Astrocyte (in vitro differentiated cells and primary cell): ENCODE measurements at regions not wholly inside any gene's neighbourhood (a gene's known extent, or its start where the extent isn't known, plus 50 kb on each side); places are given as distances from the start of the nearest gene placed in this dataset.

Source experiments
- DNase-seq: peaks from one replicate; pipeline ENCODE4 v3.0.0-alpha.2; 2010; ENCODE audit warnings: low read depth
- FAIRE-seq: peaks from 2 replicates; lab custom pipeline; 2011; peaks lifted over from hg19 to GRCh38; lab: Jason Lieb, UNC
- H2AFZ ChIP-seq: 2 replicates; pipeline ENCODE4 v1.6.0; 2012; ENCODE audit warnings: low read depth, low read length, inconsistent platforms
- H3K27ac ChIP-seq: 2 replicates; pipeline ENCODE4 v1.5.1; 2011; ENCODE audit warnings: low read depth, low read length, inconsistent platforms
- H3K27me3 ChIP-seq: 2 replicates; pipeline ENCODE4 v1.6.0; 2011; ENCODE audit warnings: low read length, inconsistent platforms; ENCODE audit not compliant: insufficient read depth
- H3K36me3 ChIP-seq: 2 replicates; pipeline ENCODE4 v1.5.1; 2011; ENCODE audit warnings: low read length, inconsistent platforms; ENCODE audit not compliant: insufficient read depth
- H3K4me1 ChIP-seq: 2 replicates; pipeline ENCODE4 v1.5.1; 2011; ENCODE audit warnings: low read length, inconsistent platforms; ENCODE audit not compliant: insufficient read depth
- H3K4me2 ChIP-seq: 2 replicates; pipeline ENCODE4 v1.6.0; 2012; ENCODE audit warnings: low read length, inconsistent platforms
- H3K4me3 ChIP-seq: 2 replicates; pipeline ENCODE4 v1.5.1; 2011; ENCODE audit warnings: low read depth, mild to moderate bottlenecking, low read length, inconsistent platforms; ENCODE audit not compliant: insufficient read depth
- H3K79me2 ChIP-seq: 2 replicates; pipeline ENCODE4 v1.6.0; 2012; ENCODE audit warnings: mild to moderate bottlenecking, low read length, inconsistent platforms; ENCODE audit not compliant: insufficient read depth
- H3K9ac ChIP-seq: 2 replicates; pipeline ENCODE4 v1.6.0; 2012; ENCODE audit warnings: mild to moderate bottlenecking, low read length, inconsistent platforms
- H3K9me3 ChIP-seq: 2 replicates; pipeline ENCODE4 v1.5.1; 2012; ENCODE audit warnings: low read depth, mild to moderate bottlenecking, low read length, inconsistent platforms; ENCODE audit not compliant: insufficient read depth
- H4K20me1 ChIP-seq: 2 replicates; pipeline ENCODE4 v1.6.0; 2012; ENCODE audit warnings: low read length, inconsistent platforms; ENCODE audit not compliant: insufficient read depth
- H3K27ac Mint-ChIP-seq: one replicate; pipeline ENCODE4 v1.8.0; 2021; ENCODE audit warnings: mild to moderate bottlenecking, mixed read lengths; ENCODE audit not compliant: unreplicated experiment
- H3K27me3 Mint-ChIP-seq: one replicate; pipeline ENCODE4 v1.8.0; 2021; ENCODE audit warnings: low read depth, mixed read lengths; ENCODE audit not compliant: unreplicated experiment
- H3K36me3 Mint-ChIP-seq: one replicate; pipeline ENCODE4 v1.8.0; 2021; ENCODE audit warnings: low read depth, mixed read lengths; ENCODE audit not compliant: unreplicated experiment
- H3K4me1 Mint-ChIP-seq: one replicate; pipeline ENCODE4 v1.8.0; 2021; ENCODE audit warnings: low read depth, mixed read lengths; ENCODE audit not compliant: unreplicated experiment
- H3K4me3 Mint-ChIP-seq: one replicate; pipeline ENCODE4 v1.8.0; 2021; ENCODE audit warnings: mild to moderate bottlenecking, moderate library complexity, mixed read lengths; ENCODE audit not compliant: unreplicated experiment
- H3K9me3 Mint-ChIP-seq: one replicate; pipeline ENCODE4 v1.8.0; 2021; ENCODE audit warnings: mild to moderate bottlenecking, mixed read lengths; ENCODE audit not compliant: unreplicated experiment
- CTCF ChIP-seq: IDR thresholded peaks from 2 replicates; pipeline ENCODE4 v1.5.1; 2011; ENCODE audit warnings: low read depth, mild to moderate bottlenecking, inconsistent platforms, low read length, moderate library complexity; ENCODE audit not compliant: insufficient read depth
- EZH2 ChIP-seq: IDR thresholded peaks from 2 replicates; pipeline ENCODE4 v1.6.1; 2012; ENCODE audit warnings: mild to moderate bottlenecking, low read length, inconsistent platforms; ENCODE audit not compliant: insufficient read depth

- H2AFZ ChIP-seq = no peak overlapping the region
- TF ChIP-seq EZH2 (no peak), CTCF (no peak)
- H3K9me3 Mint-ChIP-seq = no peaks in the 10 kb centered on the region
- no peak for FAIRE-seq
- H3K4me3 ChIP-seq = no peak overlapping the region
- no peak overlapping the region for H3K4me2 ChIP-seq
- no peak overlapping the region for H3K27ac Mint-ChIP-seq
- peaks cover 25% of the 10 kb centered on the region for H3K4me1 Mint-ChIP-seq
- H3K9me3 ChIP-seq = no peaks in the 10 kb centered on the region
- H3K79me2 ChIP-seq = no peaks in the 10 kb centered on the region
- no peak for DNase-seq
- no peak overlapping the region for H3K27ac ChIP-seq
- peaks cover 2% of the 10 kb centered on the region for H3K27me3 ChIP-seq
- no peaks in the 10 kb centered on the region for H3K27me3 Mint-ChIP-seq
- peaks cover 8% of the 10 kb centered on the region for H3K4me1 ChIP-seq
- H3K36me3 ChIP-seq = no peaks in the 10 kb centered on the region
- H3K4me3 Mint-ChIP-seq = no peak overlapping the region
- no peak overlapping the region for H3K9ac ChIP-seq
- no peaks in the 10 kb centered on the region for H4K20me1 ChIP-seq
- no peaks in the 10 kb centered on the region for H3K36me3 Mint-ChIP-seq
These were observed 145.6 kb upstream of the NCK2 start for GRCh38 chr2:105598829-105599698.

- Mint-ChIP-seq H3K36me3 (no peaks in the 10 kb centered on the region), H3K27ac (peak overlapping the region; percentile 26), H3K9me3 (no peaks in the 10 kb centered on the region), H3K4me1 (peaks cover 25% of the 10 kb centered on the region), H3K27me3 (no peaks in the 10 kb centered on the region), H3K4me3 (no peak overlapping the region)
- Histone ChIP-seq H3K4me1 (peaks cover 8% of the 10 kb centered on the region), H3K79me2 (no peaks in the 10 kb centered on the region), H3K4me2 (peak overlapping the region; percentile 3), H3K9ac (no peak overlapping the region), H3K27ac (no peak overlapping the region), H3K9me3 (no peaks in the 10 kb centered on the region), H4K20me1 (no peaks in the 10 kb centered on the region), H3K27me3 (peaks cover 2% of the 10 kb centered on the region), H3K4me3 (no peak overlapping the region), H3K36me3 (no peaks in the 10 kb centered on the region), H2AFZ (no peak overlapping the region)
- no peak for TF ChIP-seq EZH2
- TF ChIP-seq CTCF = no peak
- DNase-seq (no peak), FAIRE-seq (no peak)
These were observed 146.6 kb upstream of the NCK2 start for GRCh38 chr2:105597806-105598803.
